ENCODE measurements at regions not wholly inside any gene's neighbourhood (a gene's known extent, or its start where the extent isn't known, plus 50 kb on each side); places are given as distances from the start of the nearest gene placed in this dataset.
A peak's percentile ranks its signal among the peaks of the same experiment; 100 is the strongest.
"Not testable (repeated sequence)": the region's sequence is repeated elsewhere in the genome, so short reads cannot be mapped to it uniquely, and the experiment has no call there.

DNA sequence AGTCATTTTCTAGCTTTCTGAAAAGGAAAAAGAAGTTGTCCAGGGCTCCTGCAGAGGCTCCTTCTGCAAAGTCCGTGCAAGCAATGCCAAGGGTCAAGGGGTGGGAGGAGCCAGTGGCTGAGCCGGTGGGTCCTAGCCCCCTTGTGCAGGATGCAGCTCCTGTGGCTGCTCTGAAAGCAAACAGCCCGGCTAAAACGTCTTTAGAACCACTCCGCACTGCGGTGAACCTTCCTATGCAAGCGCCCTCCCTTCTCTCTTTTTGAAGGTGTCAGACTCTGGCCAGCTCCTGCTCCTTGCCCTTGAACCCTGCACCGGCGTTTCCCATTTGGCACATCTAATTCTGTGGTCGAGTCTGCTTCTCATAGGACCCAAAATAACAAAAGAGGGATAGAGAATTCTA lies 183.1 kb downstream of the UACA start:
- no peak for ATAC-seq
- DNase-seq = no peak
- intact Hi-C loops (cut with DNase I) = no loop called here

DNA sequence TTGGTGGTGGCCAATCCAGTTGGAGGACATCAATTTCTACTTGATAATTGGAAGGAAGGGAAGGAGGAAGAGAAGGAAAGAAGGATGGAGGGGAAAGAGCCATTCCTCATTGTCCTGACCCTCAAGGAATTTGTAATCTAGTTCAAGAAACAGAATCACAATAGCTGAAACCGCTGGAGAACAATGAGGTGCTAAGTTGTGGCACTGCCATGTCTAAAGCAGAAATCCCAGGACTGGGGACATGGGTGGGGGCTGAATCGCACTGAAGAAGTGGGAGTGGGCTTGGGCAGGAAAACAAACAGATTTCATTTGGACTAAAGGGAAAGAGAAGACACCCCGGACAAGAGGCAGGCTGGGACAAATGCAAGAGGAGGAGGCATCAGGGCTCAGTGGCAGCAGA lies 183.6 kb downstream of the UACA start:
- ATAC-seq (no peak), DNase-seq (no peak)
- intact Hi-C loops (cut with DNase I) = no loop called here

DNA sequence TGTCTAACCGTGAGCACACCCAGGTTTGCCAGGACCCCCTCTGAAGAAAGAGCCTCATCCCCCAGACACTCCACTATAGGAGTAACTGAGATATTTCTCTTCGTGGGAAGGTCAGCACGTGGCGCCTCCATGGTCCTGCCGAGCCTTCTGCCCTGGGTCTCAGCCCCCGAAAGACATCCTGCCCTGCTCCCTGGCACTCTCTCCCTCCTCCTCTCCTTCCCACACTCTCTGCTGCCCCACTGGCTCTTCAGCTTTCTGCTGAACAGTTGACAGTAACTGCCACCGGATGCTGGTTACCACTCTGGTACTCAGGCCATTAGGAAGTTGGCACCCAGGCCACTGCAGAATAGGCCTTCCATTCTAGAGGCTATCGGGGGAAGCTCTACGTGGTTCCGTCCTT lies 185.2 kb downstream of the UACA start:
- intact Hi-C loops (cut with DNase I) = no loop called here
- ATAC-seq = no peak
- DNase-seq = no peak

DNA sequence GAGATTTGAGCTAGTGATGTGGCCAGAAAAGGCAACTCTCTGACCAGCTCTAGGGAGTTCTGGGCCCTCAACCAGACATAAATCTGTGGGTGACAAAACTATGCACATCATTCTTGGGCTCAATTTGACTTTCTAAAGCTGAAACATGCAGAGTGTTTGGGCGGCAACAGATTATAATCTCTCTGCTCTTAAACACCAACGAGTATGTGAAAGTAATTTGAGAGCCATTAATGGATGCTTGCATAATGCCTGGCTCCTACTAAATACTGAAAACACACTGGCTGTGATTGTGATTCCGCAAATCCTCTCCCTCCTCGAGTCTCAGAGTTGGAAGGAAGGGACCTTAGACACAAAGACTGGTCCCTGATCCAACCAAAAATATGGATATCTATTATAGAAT lies 186.7 kb downstream of the UACA start:
- intact Hi-C loops (cut with DNase I) = no loop called here
- ATAC-seq (no peak), DNase-seq (no peak)

DNA sequence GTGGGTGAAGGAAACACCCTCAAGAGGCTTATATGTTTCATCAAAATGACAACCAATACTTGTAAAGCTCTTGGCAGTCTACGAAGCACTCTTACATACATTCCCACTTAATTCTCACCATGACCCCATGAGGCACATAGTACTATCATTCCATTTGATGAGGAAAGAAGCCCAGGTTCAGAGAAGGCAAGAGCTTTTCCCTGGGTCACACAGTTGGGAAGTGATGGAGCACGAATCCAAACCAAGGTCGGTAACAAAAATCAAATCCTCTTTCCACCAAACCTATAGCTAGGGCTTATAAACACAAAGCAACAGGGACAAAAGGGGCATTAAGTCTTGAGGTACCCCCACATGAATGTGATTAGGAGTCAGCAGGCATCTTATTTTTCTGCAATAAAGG lies 187.1 kb downstream of the UACA start:
- intact Hi-C loops (cut with DNase I) = no loop called here
- ATAC-seq (no peak), DNase-seq (no peak)

DNA sequence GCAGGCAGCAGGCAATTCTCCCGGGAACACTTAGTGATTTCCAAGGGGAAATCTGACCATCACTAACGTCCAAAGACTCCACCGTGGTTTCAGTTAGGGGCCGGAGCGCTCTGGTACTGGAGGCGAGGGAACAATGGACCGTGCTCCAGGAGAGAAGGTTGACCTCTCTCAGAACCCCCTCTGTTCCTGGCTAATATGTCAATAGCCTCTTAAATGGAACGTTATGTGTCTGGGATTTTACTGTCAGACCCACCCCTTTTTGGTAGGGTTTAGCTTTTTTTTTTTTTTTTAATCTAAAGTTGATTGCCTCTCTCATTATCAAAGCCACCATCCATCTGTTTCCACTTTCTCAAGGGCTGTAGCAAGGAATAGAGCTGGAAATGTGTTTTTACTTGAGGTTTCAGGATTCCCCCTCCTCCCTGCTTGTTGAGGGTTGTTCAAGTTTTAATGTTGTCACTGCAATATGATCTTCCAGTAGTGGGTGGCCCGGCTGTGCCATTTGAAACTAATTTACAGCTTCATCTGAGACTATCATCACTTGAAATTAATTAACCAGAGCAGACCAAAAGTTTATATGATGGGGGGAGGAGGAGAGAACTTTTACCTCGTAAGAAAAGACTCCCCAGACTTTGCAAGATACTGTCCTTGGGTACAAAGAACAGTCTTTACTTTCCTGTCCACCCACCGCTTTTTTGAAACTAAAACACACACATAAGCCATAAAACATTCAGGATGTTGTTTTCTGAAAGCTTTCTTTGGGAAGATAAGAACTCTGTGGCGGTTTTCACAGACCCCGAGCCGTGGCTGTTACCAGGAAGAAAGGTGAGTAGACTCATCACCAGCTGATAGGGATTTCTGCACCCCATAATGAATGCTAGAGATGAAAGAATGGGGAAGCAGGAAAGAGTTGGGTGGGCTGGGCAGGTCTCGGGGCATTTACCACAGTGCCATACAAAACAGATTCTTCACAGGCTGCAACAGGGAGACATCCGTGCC lies 187.8 kb downstream of the UACA start:
- ATAC-seq (no peak), DNase-seq (no peak)
- intact Hi-C loops (cut with DNase I) = no loop called here

DNA sequence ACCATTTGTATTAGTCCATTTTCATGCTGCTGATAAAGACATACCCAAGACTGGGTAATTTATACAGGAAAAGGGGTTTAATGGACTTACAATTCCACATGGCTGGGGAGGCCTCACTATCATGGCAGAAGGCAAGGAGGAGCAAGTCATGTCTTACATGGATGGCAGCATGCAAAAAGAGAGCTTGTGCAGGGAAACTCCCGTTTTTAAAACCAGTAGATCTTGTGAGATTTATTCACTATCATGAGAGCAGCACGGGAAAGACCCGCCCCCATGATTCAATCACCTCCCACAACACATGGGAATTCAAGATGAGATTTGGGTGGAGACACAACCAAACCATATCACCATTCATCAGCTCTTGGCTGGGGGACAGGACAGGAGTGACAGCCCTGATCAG lies 189.0 kb downstream of the UACA start:
- intact Hi-C loops (cut with DNase I); DNase-seq; ATAC-seq: not testable (repeated sequence)

DNA sequence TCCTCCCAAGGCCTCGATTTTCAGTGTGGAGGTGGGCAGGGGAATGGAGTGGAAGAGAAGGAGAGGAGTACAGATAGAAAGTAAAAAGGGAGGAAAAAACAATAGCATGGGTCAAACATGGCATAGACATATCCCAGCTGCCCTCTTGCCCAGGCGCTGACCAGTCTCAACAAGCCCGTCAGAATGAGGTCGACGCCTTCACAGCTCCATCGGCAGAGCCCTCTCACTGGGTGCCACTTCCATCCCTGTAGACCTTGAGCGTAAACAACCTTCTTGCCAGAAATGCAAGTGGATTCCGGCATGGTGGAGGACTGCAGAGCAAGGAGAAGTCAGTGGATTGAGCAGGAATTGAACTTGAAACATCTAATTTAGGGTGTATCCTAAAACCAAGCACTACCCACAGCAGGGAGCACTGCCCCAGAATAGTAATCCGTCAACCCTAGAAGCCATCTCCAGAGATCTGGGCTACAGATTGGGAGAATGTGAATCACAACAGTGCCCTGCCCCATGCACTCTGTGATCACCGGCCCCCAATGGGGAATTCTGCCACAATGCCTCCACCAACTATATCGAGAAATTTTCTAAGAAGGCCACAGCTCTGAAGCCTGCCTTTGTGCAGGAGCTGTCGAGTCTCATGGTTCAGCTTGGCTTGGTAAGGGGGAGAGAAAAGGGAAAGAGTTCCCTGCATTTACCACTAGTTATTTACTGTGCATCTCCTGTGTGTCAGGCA lies 190.1 kb downstream of the UACA start:
- ATAC-seq (no peak), DNase-seq (no peak)
- intact Hi-C loops (cut with DNase I) = no loop called here

DNA sequence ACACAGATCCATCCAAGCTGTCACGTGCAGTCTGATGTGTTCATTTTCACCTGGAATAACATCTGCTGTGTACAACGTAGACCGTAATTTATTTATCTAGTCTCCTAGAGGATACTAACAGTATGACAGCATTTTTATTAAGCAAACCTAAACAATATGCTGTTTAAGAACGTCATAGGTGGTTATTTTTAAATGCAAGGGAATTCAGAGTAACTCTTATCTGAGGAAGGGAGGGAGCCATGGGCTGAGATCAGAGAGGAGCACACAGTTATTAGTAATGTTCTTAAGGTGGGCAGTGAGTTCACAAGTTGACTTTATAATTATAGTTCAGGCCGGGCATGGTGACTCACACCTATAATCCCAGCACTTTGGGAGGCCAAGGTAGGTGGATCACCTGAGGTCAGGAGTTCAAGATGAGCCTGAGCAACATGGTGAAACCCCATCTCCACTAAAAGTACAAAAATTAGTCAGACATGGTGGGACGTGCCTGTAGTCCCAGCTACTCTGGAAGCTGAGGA lies 193.6 kb downstream of the UACA start:
- ATAC-seq (peak; percentile 61 to 94), DNase-seq (no peak)
- intact Hi-C loops (cut with DNase I) = loop anchor here in 1 of 2 donors (10.0 kb wide), 1 partner anchor 305 kb away; no protein-coding TSS in a partner anchor

DNA sequence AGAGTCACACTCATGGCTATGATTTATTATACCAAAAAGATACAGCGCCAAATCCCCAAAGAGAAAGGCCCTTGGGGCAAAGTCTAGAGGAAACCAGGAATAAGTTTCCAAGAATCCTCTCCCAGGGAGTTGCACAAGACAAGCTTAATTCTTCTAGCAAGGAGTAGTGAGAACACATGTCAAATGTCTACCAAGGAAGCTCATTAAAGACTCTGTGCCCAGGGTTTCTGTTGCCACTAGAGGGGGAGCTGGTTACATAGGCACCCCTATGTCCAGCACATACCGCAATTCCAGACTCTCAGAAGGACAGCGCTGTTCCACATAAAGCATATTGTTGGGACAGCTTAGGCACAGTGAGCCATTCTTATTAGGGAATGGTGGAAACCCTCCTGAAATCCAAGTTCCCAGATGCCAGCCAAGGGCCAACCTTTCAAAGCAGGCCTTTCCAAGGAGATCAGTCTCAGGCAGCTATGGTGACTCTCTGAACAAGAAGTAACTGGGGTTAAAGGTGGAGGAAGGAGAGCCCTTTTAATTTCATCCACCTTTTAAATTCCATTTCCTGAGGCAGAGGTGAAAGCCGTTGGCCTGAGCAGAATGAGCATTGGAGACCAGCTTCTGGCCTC lies 194.2 kb downstream of the UACA start:
- intact Hi-C loops (cut with DNase I) = loop anchor here in 1 of 2 donors (10.0 kb wide), 1 partner anchor 306 kb away; no protein-coding TSS in a partner anchor
- no peak for DNase-seq
- ATAC-seq = peak; percentile 72 to 84

DNA sequence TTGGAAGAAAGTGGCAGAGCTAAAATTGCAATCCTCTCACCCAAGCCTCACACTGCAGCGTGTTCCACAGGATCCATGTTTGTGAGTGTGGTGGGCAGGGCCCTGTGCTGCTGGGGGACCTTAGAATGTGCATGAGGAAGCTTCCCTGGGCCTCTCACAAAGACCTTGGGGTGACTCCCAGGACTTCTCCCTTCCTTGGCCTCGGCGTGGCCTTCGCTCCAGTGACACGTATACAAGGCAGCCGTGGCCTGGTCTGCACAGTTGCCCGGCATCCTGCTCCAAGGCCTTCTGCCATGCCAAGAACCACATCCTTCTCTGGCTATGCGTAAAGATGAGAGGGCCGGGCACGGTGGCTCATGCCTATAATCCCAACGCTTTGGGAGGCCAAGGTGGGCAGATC lies 196.4 kb downstream of the UACA start:
- ATAC-seq = no peak
- intact Hi-C loops (cut with DNase I) = loop anchor here in 1 of 2 donors (10.0 kb wide), 1 partner anchor 308 kb away; no protein-coding TSS in a partner anchor
- DNase-seq = no peak

DNA sequence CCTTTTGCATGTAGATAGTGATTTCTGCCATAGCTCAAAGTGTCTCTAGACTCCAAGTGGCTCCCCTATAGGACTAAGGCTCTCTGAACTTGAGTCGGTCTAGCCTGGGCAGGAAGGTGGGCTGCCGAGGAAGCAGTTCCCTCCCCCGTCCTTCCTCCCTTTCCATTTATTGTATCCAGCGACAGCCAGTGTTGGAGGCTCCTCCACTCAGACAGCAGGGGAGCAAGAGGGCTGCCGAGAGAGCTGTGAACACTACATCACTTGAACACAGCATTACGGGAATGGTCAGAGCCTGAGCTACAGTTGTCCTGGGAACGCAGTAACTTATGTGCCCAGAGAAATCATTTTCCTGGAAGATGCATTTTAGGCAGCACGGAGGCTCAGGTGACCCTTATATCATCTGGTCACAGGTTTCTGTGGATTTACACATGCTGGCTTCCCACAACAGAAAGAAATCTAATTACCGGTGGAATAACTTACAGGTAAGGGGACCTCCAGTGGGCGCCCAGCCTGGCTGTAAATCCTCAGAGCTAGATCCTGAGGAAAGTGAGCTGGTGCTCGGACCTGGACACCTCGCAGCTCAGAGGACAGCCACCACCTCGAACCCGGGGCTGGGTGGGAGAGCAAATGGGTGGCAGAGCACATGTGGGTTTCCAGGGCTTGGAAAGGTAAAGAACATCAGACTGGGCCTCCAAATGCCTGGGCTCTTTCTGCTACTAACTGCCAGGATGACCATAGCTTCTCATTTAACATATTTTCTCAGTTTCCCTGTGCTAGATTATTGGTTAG lies 197.1 kb downstream of the UACA start:
- DNase-seq (no peak), ATAC-seq (no peak)
- intact Hi-C loops (cut with DNase I) = loop anchor here in 1 of 2 donors (10.0 kb wide), 1 partner anchor 309 kb away; no protein-coding TSS in a partner anchor

DNA sequence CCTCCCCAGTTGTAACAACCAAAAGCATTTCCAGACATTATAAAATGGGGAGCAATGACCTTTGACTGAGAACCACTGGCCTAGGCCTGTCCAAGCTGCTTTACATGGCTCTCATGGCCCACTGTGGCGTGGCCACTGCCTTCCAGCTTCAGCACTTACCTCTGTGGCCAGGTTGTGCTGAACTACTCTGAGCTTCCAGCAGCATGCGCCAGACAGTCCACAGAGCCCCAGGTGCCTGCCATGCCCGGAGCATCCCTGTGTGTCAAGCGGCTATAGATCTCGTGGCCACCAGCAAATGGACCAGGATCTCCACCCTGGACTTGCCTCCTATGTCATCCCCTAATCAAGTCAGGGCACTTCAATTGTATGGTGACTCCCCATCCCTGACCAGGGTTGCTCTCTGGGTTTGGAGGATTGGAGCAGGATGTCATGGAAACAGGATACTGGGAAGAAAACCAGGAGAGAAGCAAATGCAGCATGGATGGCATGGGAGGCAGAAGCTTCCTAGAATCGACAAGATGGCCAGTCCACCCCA lies 199.7 kb downstream of the UACA start:
- ATAC-seq (no peak), DNase-seq (no peak)
- intact Hi-C loops (cut with DNase I) = loop anchor here in 1 of 2 donors (10.0 kb wide), 1 partner anchor 311 kb away; no protein-coding TSS in a partner anchor

DNA sequence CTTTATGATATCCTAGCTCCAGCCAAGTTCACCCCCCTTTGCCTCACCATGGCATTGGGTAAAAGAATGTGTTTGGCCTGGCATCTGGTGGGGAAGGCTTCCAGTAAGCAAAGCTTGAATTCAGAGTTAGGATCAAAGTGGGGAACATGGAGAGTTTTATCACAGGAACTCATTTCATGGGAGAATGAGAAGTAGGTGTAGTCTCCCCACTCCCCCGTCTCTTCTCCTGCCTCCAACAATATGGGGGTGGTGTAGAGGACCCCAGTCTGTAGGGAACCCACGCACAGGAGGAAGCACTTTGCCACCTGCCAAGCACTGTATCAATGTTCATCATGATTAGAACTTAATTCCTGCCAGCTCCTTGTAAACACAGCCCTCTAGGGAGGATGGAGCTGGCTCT lies 200.5 kb downstream of the UACA start:
- no peak for DNase-seq
- intact Hi-C loops (cut with DNase I) = loop anchor here in 1 of 2 donors (10.0 kb wide), 1 partner anchor 312 kb away; no protein-coding TSS in a partner anchor
- ATAC-seq = no peak

DNA sequence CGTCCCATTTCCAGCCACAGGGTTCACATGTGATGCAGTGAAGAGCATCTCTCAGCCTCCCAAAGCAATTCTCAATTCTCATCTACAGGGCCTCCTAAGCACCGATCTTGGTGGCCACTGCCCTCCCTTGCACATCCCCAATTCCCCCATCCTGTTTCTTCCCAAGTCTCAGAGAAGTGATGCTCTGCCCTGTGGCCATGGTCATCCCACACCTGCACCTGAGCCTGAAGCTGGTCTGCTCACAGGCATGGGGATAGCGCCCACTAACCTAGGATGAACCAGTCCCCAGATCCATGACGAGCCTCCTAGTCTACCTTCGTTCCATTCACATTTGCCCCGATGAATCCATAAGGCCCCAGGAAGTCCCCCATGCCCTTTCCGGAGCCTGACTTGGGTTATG lies 201.5 kb downstream of the UACA start:
- no peak for DNase-seq
- no peak for ATAC-seq
- intact Hi-C loops (cut with DNase I) = loop anchor here in 1 of 2 donors (10.0 kb wide), 1 partner anchor 313 kb away; no protein-coding TSS in a partner anchor

DNA sequence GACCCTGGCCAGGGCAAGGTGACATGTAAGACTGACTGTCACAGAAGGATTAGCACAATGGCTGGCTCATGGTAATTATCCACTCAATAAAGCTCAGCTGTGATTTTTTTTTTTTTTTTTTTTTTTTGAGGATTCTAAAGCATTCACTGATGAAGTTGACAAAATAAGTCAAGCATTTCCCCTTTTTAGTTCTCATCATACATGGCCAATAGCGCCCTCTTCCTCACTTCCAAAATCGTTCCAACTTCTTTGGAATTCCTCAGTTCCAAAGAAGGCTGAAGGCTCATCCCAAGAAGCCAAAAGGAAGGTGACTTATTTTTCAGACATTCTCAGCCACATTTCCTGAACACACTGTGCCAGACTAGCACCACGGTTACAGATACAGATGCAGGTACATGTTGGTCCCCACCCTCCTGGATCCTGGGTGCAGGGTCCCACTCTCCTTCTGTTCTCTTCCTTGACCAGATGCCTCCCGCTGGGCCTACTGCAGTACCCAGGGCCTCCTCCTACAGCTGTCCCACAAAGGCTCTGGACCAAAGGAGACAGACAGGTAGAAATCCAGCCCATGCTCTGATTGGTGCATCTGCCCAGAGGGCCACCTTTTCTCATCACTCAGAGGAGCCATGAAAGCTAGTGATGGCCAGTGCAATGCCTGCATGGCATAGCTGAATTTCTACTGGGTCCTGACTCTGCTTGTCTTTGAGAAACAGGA lies 202.6 kb downstream of the UACA start:
- intact Hi-C loops (cut with DNase I) = loop anchor here in 1 of 2 donors (10.0 kb wide), 1 partner anchor 314 kb away; no protein-coding TSS in a partner anchor
- no peak for ATAC-seq
- DNase-seq = no peak

All from left cardiac atrium (tissue), 4 donors.